GM12875 (cell line): ENCODE measurements at regions not wholly inside any gene's neighbourhood (a gene's known extent, or its start where the extent isn't known, plus 50 kb on each side); places are given as distances from the start of the nearest gene placed in this dataset.

Experiments
- H3K4me3 ChIP-seq: one replicate; pipeline ENCODE4 v1.5.1; 2011; ENCODE audit warnings: low read depth, low read length, control low read depth
- TF ChIP-seq, protein P1 (sequence below): IDR thresholded peaks from 2 replicates; pipeline ENCODE4 v1.5.1; 2011; ENCODE audit warnings: low read depth, mild to moderate bottlenecking, control low read depth, inconsistent platforms, low read length, moderate library complexity, borderline replicate concordance; ENCODE audit not compliant: insufficient read depth

DNA sequence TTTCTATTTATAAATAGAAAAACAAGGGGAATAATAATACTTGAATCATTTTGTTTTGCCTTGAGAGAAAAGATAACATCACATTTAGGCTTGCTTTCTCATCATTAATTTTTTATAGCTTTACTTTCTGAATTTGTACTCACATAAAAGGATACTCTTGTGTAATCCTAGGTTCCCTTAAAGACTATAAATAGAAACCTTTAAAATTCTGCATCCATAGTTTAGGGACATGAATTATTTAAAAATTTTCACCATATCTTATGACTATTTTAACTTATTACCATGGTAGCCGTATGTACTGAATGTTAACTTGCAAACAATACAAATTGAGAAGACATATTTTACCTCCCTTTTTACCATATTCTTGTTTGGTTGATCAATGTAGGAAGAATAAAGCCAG is 143.5 kb upstream of the CWC22 start:
- TF ChIP-seq, protein P1, sequence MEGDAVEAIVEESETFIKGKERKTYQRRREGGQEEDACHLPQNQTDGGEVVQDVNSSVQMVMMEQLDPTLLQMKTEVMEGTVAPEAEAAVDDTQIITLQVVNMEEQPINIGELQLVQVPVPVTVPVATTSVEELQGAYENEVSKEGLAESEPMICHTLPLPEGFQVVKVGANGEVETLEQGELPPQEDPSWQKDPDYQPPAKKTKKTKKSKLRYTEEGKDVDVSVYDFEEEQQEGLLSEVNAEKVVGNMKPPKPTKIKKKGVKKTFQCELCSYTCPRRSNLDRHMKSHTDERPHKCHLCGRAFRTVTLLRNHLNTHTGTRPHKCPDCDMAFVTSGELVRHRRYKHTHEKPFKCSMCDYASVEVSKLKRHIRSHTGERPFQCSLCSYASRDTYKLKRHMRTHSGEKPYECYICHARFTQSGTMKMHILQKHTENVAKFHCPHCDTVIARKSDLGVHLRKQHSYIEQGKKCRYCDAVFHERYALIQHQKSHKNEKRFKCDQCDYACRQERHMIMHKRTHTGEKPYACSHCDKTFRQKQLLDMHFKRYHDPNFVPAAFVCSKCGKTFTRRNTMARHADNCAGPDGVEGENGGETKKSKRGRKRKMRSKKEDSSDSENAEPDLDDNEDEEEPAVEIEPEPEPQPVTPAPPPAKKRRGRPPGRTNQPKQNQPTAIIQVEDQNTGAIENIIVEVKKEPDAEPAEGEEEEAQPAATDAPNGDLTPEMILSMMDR, result no peak
- H3K4me3 ChIP-seq, result no peak overlapping the region

DNA sequence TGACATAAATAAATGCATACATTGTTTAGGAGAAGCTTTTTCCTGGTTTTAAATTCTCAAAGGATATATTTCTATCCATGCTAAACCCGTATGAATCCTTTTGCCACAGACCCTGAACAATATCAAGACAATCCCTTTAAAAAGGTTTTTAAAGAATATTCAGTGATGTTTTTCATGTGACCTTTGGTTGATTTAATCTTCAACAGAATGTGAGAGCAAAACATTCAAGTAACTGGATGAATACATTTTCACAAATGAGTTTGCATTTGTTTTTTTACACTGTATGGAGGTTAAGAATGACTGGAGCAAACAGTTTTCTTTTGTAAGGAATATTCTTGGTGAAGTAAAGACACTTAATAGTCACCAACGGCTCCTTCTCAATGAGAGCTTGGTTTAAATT is 139.4 kb upstream of the CWC22 start:
- H3K4me3 ChIP-seq, result no peak overlapping the region
- TF ChIP-seq, protein P1, result no peak

DNA sequence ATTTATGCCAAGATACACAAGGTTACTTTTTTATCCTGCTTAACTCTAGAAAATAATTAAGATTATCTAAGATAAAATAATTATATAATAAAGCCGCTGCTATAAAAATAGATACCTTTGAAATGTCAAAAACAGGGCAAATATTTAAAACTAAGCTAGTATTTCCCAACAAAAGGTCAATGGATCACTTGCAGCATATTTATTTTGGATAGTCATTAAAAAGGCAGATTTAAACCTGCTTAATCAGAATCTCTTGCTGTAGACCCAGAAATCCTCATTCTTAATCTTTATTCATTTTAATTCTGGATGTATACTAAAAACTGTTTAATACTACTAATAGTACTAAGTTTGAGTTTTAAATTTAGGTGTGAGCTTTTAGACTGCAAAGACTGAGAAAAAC is 139.0 kb upstream of the CWC22 start:
- H3K4me3 ChIP-seq, result no peak overlapping the region
- TF ChIP-seq, protein P1, result no peak

DNA sequence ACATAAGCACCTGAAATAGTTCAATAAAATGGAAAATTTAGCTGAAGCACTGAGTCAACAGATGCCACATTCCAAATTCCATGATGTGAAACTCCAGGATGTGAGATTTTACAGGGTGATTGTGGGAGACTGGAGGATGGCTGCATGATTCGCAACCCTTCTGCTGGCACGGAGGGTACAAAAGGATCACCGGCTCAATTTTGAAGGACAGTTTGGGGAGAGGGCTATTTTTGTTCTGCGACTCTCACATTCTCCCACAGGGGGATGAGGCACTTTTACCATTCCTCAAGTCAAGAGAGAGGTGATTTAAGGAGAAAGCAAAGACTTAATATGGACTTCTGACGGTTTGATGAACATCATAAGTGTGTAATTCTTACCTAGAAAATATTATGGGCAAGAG is 138.1 kb upstream of the CWC22 start:
- no peak overlapping the region for H3K4me3 ChIP-seq
- TF ChIP-seq, protein P1, result no peak

DNA sequence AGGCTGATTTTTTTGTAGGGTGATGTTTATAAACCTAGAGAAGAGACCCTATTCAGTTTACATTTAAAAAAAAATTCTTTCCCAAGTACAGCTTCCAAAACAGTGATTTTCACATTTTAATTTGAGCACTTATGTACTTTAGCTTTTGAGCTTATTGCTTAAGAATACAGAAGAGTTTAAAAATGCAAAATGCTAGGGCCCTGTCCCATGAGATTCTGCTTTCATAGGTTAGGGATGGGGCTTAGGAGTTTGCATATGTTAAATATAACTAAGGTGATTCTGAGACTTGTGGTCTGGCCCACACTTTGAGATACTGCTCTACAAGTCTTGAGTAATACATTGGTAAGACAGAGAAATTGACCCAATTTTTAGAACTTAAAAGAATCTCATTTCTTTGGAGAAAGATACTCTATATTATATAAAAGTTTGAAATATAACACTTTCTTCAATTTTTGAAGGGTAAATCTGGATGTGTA is 137.3 kb upstream of the CWC22 start:
- no peak overlapping the region for H3K4me3 ChIP-seq
- TF ChIP-seq, protein P1, result no peak

DNA sequence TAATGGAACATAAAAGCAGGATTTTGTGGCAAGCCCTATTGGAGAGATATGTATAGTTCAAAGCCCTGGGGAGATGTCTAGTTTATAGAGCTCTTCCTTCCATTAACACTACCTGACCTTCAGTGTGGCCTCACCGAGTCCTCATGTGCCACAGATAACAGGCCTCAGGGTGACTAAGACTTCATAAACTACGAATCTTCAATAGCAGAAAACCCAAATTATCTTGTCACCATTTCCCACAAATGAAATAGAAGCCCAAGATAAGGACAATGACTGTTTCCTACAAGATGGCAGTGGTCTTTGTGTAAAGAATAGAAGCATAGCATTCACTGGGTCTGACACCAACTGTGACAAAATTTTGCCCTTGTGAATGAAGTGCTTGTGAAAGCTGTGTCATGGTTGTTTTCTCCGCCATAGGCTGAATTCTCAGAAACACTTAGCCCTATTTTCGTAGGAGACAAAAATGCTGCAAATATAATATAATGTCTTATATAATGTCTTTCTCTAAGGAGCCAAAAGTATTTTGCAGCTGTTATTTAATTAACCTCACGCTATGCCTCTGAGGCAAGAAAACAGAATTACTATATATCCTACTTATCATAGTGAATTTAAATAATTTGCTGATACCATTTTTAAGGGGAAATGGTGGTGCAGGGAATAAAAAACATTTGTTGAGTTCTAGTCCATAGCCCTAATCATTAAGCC is 136.7 kb upstream of the CWC22 start:
- no peak overlapping the region for H3K4me3 ChIP-seq
- TF ChIP-seq, protein P1, result no peak

DNA sequence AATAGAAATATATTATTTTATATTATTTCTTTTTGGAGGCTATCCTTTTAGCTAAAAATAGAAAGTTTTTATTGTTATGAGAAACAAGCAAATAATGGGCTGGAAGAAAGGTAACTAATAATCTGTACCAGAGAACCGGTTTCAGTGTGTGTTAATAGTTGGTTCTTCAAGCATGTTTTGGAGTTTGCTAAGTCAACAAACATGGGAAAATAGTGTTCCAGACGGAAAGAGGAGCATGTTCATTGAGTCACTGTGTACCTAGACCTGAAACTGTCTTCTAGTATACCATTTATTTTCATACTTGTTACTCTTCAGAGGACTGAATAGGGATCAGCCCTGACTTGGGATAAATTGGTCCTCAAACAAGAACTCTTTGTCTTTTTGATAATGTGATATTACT is 134.5 kb upstream of the CWC22 start:
- TF ChIP-seq, protein P1, result no peak

More for the DNA sequence above, 134.5 kb upstream of the CWC22 start:
- no peak overlapping the region for H3K4me3 ChIP-seq
